Large intestine (tissue), 3 donors: ENCODE measurements at regions not wholly inside any gene's neighbourhood (a gene's known extent, or its start where the extent isn't known, plus 50 kb on each side); places are given as distances from the start of the nearest gene placed in this dataset.
"Not testable (repeated sequence)": the region's sequence is repeated elsewhere in the genome, so short reads cannot be mapped to it uniquely, and the experiment has no call there.

Experiments used
- DNase-seq, 2 donors: peaks; one replicate each; pipeline versions ENCODE4 v3.0.0 to v3.0.0-alpha.2; 2013
- H3K27ac ChIP-seq: one replicate; pipeline ENCODE4 v1.5.1; 2013; ENCODE audit warnings: low read length
- H3K27me3 ChIP-seq: 2 replicates; pipeline ENCODE4 v1.6.1; 2013; ENCODE audit warnings: low read length; ENCODE audit not compliant: control insufficient read depth, insufficient read depth
- H3K36me3 ChIP-seq: 2 replicates; pipeline ENCODE4 v1.6.1; 2013; ENCODE audit warnings: low read length; ENCODE audit not compliant: control insufficient read depth, insufficient read depth
- H3K4me1 ChIP-seq: one replicate; pipeline ENCODE4 v1.6.1; 2013; ENCODE audit warnings: low read length; ENCODE audit not compliant: control insufficient read depth, insufficient read depth
- H3K4me3 ChIP-seq: one replicate; pipeline ENCODE4 v1.5.1; 2013; ENCODE audit warnings: low read length
- H3K9me3 ChIP-seq: one replicate; pipeline ENCODE4 v1.6.1; 2013; ENCODE audit warnings: mild to moderate bottlenecking, low read depth, low read length, moderate library complexity; ENCODE audit not compliant: control insufficient read depth
- WGBS: methylation state at CpG from one replicate; pipeline ENCODE4 v1.1.5; 2013; ENCODE audit warnings: low lambda C conversion rate; ENCODE audit not compliant: insufficient coverage; 5-methylcytosine and 5-hydroxymethylcytosine counted together

- Histone ChIP-seq H3K36me3 (no peaks in the 10 kb centered on the region), H3K27me3 (no peaks in the 10 kb centered on the region), H3K27ac (no peak overlapping the region), H3K4me3 (no peak overlapping the region), H3K4me1 (peaks cover 19% of the 10 kb centered on the region), H3K9me3 (peaks cover 14% of the 10 kb centered on the region)
- no CpG with 5 or more reads among the region's 1 CpG for WGBS
- peak in 1 of 2 donors; percentile 8 for DNase-seq
Measured at GRCh38 chrX:45505214-45505613, 304.5 kb upstream of the DIPK2B start.

GRCh38 chrX:45503787-45504362 is 303.2 kb upstream of the DIPK2B start:
- not testable (repeated sequence) for DNase-seq, H3K27me3 ChIP-seq, H3K27ac ChIP-seq, H3K4me3 ChIP-seq, H3K36me3 ChIP-seq
- Histone ChIP-seq H3K9me3 (peaks cover 14% of the 10 kb centered on the region), H3K4me1 (peaks cover 19% of the 10 kb centered on the region)
- WGBS, result no CpG with 5 or more reads among the region's 31 CpGs

GRCh38 chrX:45502396-45502795 is 301.7 kb upstream of the DIPK2B start:
- no peak overlapping the region for H3K27ac ChIP-seq
- WGBS, result no CpG with 5 or more reads among the region's 2 CpGs

GRCh38 chrX:45497290-45497689 is 296.6 kb upstream of the DIPK2B start:
- no peak overlapping the region for H3K4me3 ChIP-seq
- peaks cover 4% of the 10 kb centered on the region for H3K4me1 ChIP-seq
- DNase-seq, result no peak
- no peak overlapping the region for H3K27ac ChIP-seq
- WGBS, result no CpG with 5 or more reads among the region's 3 CpGs
- no peaks in the 10 kb centered on the region for H3K27me3 ChIP-seq
- H3K36me3 ChIP-seq, result no peaks in the 10 kb centered on the region
- no peaks in the 10 kb centered on the region for H3K9me3 ChIP-seq

More at GRCh38 chrX:45502396-45502795, 301.7 kb upstream of the DIPK2B start:
- peak in 1 of 2 donors; percentile 25 for DNase-seq
- Histone ChIP-seq H3K9me3 (peaks cover 14% of the 10 kb centered on the region), H3K36me3 (no peaks in the 10 kb centered on the region), H3K4me3 (no peak overlapping the region), H3K4me1 (peaks cover 19% of the 10 kb centered on the region), H3K27me3 (no peaks in the 10 kb centered on the region)

GRCh38 chrX:45485719-45486118 is 285.0 kb upstream of the DIPK2B start:
- Histone ChIP-seq H3K27me3 (no peaks in the 10 kb centered on the region), H3K27ac (peak overlapping the region; percentile 31), H3K36me3 (no peaks in the 10 kb centered on the region), H3K9me3 (no peaks in the 10 kb centered on the region), H3K4me1 (no peaks in the 10 kb centered on the region), H3K4me3 (no peak overlapping the region)
- WGBS, result no CpG with 5 or more reads among the region's 1 CpG
- DNase-seq, result peak; percentile 23 to 51

GRCh38 chrX:45479835-45480422 is 279.3 kb upstream of the DIPK2B start:
- no peaks in the 10 kb centered on the region for H3K4me1 ChIP-seq
- no peaks in the 10 kb centered on the region for H3K36me3 ChIP-seq
- no peak overlapping the region for H3K4me3 ChIP-seq
- no peaks in the 10 kb centered on the region for H3K27me3 ChIP-seq
- no peak for DNase-seq
- H3K9me3 ChIP-seq, result no peaks in the 10 kb centered on the region
- no peak overlapping the region for H3K27ac ChIP-seq
- no CpG with 5 or more reads among the region's 4 CpGs for whole genome bisulfite sequencing

GRCh38 chrX:45479196-45479834 is 278.6 kb upstream of the DIPK2B start:
- H3K36me3 ChIP-seq, result no peaks in the 10 kb centered on the region
- no peaks in the 10 kb centered on the region for H3K9me3 ChIP-seq
- no peak for DNase-seq
- H3K27me3 ChIP-seq, result no peaks in the 10 kb centered on the region
- no CpG with 5 or more reads among the region's 4 CpGs for WGBS
- no peak overlapping the region for H3K4me3 ChIP-seq
- H3K4me1 ChIP-seq, result no peaks in the 10 kb centered on the region
- no peak overlapping the region for H3K27ac ChIP-seq

- H3K4me3 ChIP-seq, result no peak overlapping the region
- H3K36me3 ChIP-seq, result no peaks in the 10 kb centered on the region
- no peaks in the 10 kb centered on the region for H3K9me3 ChIP-seq
- H3K4me1 ChIP-seq, result no peaks in the 10 kb centered on the region
- WGBS, result no CpG with 5 or more reads among the region's 1 CpG
- DNase-seq, result no peak
- H3K27ac ChIP-seq, result no peak overlapping the region
- H3K27me3 ChIP-seq, result no peaks in the 10 kb centered on the region
Measured at GRCh38 chrX:45472968-45473367, 272.3 kb upstream of the DIPK2B start.

- WGBS, result 100% methylated on average over 1 of the region's 6 CpGs
- H3K27ac ChIP-seq, H3K4me1 ChIP-seq, DNase-seq, H3K9me3 ChIP-seq, H3K4me3 ChIP-seq, H3K36me3 ChIP-seq, H3K27me3 ChIP-seq: not testable (repeated sequence)
Measured at GRCh38 chrX:45467537-45467936, 266.9 kb upstream of the DIPK2B start.

- not testable (repeated sequence) for H3K27me3 ChIP-seq, DNase-seq, H3K27ac ChIP-seq, H3K4me1 ChIP-seq, H3K9me3 ChIP-seq, H3K36me3 ChIP-seq, H3K4me3 ChIP-seq
- WGBS, result no CpG with 5 or more reads among the region's 5 CpGs
Measured at GRCh38 chrX:45455732-45456131, 255.1 kb upstream of the DIPK2B start.

GRCh38 chrX:45454290-45454689 is 253.6 kb upstream of the DIPK2B start:
- H3K27me3 ChIP-seq, result no peaks in the 10 kb centered on the region
- WGBS, result no CpG with 5 or more reads among the region's 2 CpGs
- no peak for DNase-seq
- H3K36me3 ChIP-seq, result no peaks in the 10 kb centered on the region
- no peaks in the 10 kb centered on the region for H3K4me1 ChIP-seq
- no peaks in the 10 kb centered on the region for H3K9me3 ChIP-seq
- no peak overlapping the region for H3K27ac ChIP-seq
- no peak overlapping the region for H3K4me3 ChIP-seq
